Activated CD8-positive, alpha-beta memory T cell treated with anti-CD3 and anti-CD28 coated beads, Interleukin-2, amount 10 ng/mL, durations not matched to agents 7 days and 5 days (primary cell): ENCODE measurements at regions not wholly inside any gene's neighbourhood (a gene's known extent, or its start where the extent isn't known, plus 50 kb on each side); places are given as distances from the start of the nearest gene placed in this dataset.
"Not testable (repeated sequence)": the region's sequence is repeated elsewhere in the genome, so short reads cannot be mapped to it uniquely, and the experiment has no call there.

Source experiments
- ATAC-seq: fragments of 150-1000 bp; cut with Tn5 transposase; one replicate; pipeline ENCODE4 v1.10.0; 2021; ENCODE audit warnings: moderate library complexity
- CTCF ChIA-PET: fragments of 350-600 bp; sonication (Branson Sonifier 250); formaldehyde crosslinking; loops from one replicate; lab custom pipeline; 2021; ENCODE audit warnings: antibody characterized with exemption; lab: Charles Lee
- DNase-seq: peaks from one replicate; pipeline ENCODE4 v3.0.0-alpha.2; 2020
- H3K27ac Mint-ChIP-seq: one replicate; pipeline ENCODE4 v1.8.0; 2021; ENCODE audit warnings: mild to moderate bottlenecking, mixed read lengths
- H3K27me3 Mint-ChIP-seq: one replicate; pipeline ENCODE4 v1.8.0; 2021; ENCODE audit warnings: mixed read lengths
- H3K36me3 Mint-ChIP-seq: one replicate; pipeline ENCODE4 v1.8.0; 2021; ENCODE audit warnings: mild to moderate bottlenecking, mixed read lengths
- H3K4me1 Mint-ChIP-seq: one replicate; pipeline ENCODE4 v1.8.0; 2021; ENCODE audit warnings: mixed read lengths
- H3K4me3 Mint-ChIP-seq: one replicate; pipeline ENCODE4 v1.8.0; 2021; ENCODE audit warnings: mild to moderate bottlenecking, moderate library complexity, mixed read lengths
- H3K9me3 Mint-ChIP-seq: one replicate; pipeline ENCODE4 v1.8.0; 2022; ENCODE audit warnings: low read depth, mixed read lengths

- Mint-ChIP-seq H3K27me3 (no peaks in the 10 kb centered on the region), H3K4me3 (no peak overlapping the region), H3K27ac (no peak overlapping the region), H3K4me1 (no peaks in the 10 kb centered on the region), H3K9me3 (no peaks in the 10 kb centered on the region), H3K36me3 (no peaks in the 10 kb centered on the region)
- ATAC-seq (no peak), DNase-seq (no peak)
- CTCF ChIA-PET = no interaction called here
Measured at GRCh38 chr14:48384821-48385220, 709.4 kb upstream of the MDGA2 start.

DNA sequence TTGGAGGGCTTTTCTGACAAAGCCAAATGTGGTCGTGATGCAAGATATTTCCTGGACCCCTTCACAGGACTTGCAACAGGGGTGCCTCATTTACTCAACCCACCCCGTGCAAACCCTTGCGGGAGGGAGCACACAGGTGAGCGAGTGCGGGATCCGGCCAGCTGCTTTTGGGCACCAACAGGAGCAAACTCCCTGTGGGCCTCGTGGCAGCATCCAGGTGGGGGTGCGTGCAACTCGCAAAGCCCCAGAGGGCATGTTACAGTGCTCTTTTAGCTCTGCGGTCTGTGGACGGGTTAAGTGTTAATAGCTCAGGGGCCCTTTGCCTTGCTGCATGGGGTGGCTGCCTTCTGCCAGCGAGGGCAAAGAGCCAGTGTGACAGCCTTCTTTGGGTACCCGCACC, 707.6 kb upstream of the MDGA2 start:
- Mint-ChIP-seq H3K36me3 (no peaks in the 10 kb centered on the region), H3K4me3 (no peak overlapping the region), H3K9me3 (no peaks in the 10 kb centered on the region), H3K27ac (no peak overlapping the region), H3K4me1 (no peaks in the 10 kb centered on the region), H3K27me3 (no peaks in the 10 kb centered on the region)
- ATAC-seq (no peak), DNase-seq (no peak)
- CTCF ChIA-PET = no interaction called here

DNA sequence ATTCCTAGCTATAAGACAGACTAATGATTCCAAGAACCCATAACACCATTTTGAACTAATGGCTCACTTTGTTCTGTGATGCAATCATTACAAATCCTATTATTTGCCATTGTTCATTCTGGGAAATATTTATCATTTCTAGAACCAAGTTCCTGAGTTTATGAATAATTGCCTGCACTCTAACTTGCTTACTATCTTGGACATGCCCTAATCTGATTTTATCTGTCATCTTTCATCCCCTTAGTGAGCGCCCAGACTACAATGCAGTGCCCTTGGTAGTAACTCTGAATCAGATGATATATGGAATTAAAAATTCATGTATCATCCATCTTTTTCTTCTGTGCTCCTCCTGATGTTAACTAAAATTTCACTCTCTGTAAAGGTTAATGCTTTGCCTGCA, 703.1 kb upstream of the MDGA2 start:
- peaks cover 6% of the 10 kb centered on the region for H3K9me3 Mint-ChIP-seq
- H3K36me3 Mint-ChIP-seq = no peaks in the 10 kb centered on the region
- H3K27me3 Mint-ChIP-seq = no peaks in the 10 kb centered on the region
- no peak overlapping the region for H3K27ac Mint-ChIP-seq
- CTCF ChIA-PET = no interaction called here
- ATAC-seq (no peak), DNase-seq (no peak)
- no peak overlapping the region for H3K4me3 Mint-ChIP-seq
- no peaks in the 10 kb centered on the region for H3K4me1 Mint-ChIP-seq

DNA sequence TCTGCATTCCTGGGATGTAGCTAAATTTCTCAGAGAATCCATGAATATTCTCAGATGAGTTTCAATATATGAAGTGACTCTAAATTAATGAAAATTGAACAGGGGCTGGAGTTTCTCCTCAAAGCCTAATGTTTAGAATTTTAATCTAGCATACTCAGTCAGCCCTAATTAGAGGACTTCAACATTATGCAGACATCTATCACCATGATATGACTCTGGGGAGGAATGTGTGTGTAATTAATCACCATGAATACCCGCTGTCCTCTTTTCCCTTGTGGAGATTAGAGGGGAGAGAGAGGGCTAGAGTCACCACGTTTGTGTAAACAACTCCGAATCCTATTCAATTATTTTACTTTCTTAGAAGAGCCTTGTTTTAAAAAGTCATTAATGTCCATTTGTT, 698.6 kb upstream of the MDGA2 start:
- CTCF ChIA-PET = no interaction called here
- no peak overlapping the region for H3K27ac Mint-ChIP-seq

GRCh38 chr14:48350971-48351370, 675.6 kb upstream of the MDGA2 start:
- no peak overlapping the region for H3K27ac Mint-ChIP-seq
- H3K4me1 Mint-ChIP-seq = no peaks in the 10 kb centered on the region
- H3K4me3 Mint-ChIP-seq = no peak overlapping the region
- CTCF ChIA-PET = no interaction called here
- no peaks in the 10 kb centered on the region for H3K36me3 Mint-ChIP-seq
- DNase-seq = no peak
- H3K27me3 Mint-ChIP-seq = no peaks in the 10 kb centered on the region
- no peak for ATAC-seq
- peaks cover 6% of the 10 kb centered on the region for H3K9me3 Mint-ChIP-seq

More for the DNA sequence above, 698.6 kb upstream of the MDGA2 start:
- H3K27me3 Mint-ChIP-seq = no peaks in the 10 kb centered on the region
- DNase-seq (no peak), ATAC-seq (no peak)
- H3K4me3 Mint-ChIP-seq = no peak overlapping the region
- no peaks in the 10 kb centered on the region for H3K36me3 Mint-ChIP-seq
- no peaks in the 10 kb centered on the region for H3K4me1 Mint-ChIP-seq
- H3K9me3 Mint-ChIP-seq = peaks cover 8% of the 10 kb centered on the region

GRCh38 chr14:48349689-48350088, 674.3 kb upstream of the MDGA2 start:
- no peak overlapping the region for H3K4me3 Mint-ChIP-seq
- H3K36me3 Mint-ChIP-seq = no peaks in the 10 kb centered on the region
- H3K9me3 Mint-ChIP-seq = peaks cover 3% of the 10 kb centered on the region
- CTCF ChIA-PET = no interaction called here
- no peak for ATAC-seq
- no peak overlapping the region for H3K27ac Mint-ChIP-seq
- DNase-seq = no peak
- H3K4me1 Mint-ChIP-seq = no peaks in the 10 kb centered on the region
- H3K27me3 Mint-ChIP-seq = no peaks in the 10 kb centered on the region

- ATAC-seq = no peak
- H3K27ac Mint-ChIP-seq = no peak overlapping the region
- CTCF ChIA-PET = no interaction called here
Measured at GRCh38 chr14:48341069-48341468, 665.7 kb upstream of the MDGA2 start.

GRCh38 chr14:48333221-48333920, 658.0 kb upstream of the MDGA2 start:
- Mint-ChIP-seq H3K4me3 (no peak overlapping the region), H3K27ac (no peak overlapping the region), H3K36me3 (no peaks in the 10 kb centered on the region), H3K4me1 (no peaks in the 10 kb centered on the region), H3K9me3 (peaks cover 17% of the 10 kb centered on the region), H3K27me3 (no peaks in the 10 kb centered on the region)
- DNase-seq (no peak), ATAC-seq (no peak)
- CTCF ChIA-PET = no interaction called here

More at GRCh38 chr14:48341069-48341468, 665.7 kb upstream of the MDGA2 start:
- DNase-seq = no peak
- Mint-ChIP-seq H3K36me3 (no peaks in the 10 kb centered on the region), H3K4me3 (no peak overlapping the region), H3K27me3 (no peaks in the 10 kb centered on the region), H3K4me1 (no peaks in the 10 kb centered on the region), H3K9me3 (peaks cover 24% of the 10 kb centered on the region)

- H3K4me3 Mint-ChIP-seq = no peak overlapping the region
- H3K36me3 Mint-ChIP-seq = no peaks in the 10 kb centered on the region
- H3K27ac Mint-ChIP-seq = no peak overlapping the region
- ATAC-seq (no peak), DNase-seq (no peak)
- CTCF ChIA-PET = no interaction called here
- peaks cover 8% of the 10 kb centered on the region for H3K9me3 Mint-ChIP-seq
- no peaks in the 10 kb centered on the region for H3K4me1 Mint-ChIP-seq
- H3K27me3 Mint-ChIP-seq = no peaks in the 10 kb centered on the region
Measured at GRCh38 chr14:48331421-48331820, 656.0 kb upstream of the MDGA2 start.

GRCh38 chr14:48325486-48325885, 650.1 kb upstream of the MDGA2 start:
- peaks cover 12% of the 10 kb centered on the region for H3K9me3 Mint-ChIP-seq
- H3K27me3 Mint-ChIP-seq = no peaks in the 10 kb centered on the region
- H3K27ac Mint-ChIP-seq = no peak overlapping the region
- CTCF ChIA-PET = no interaction called here
- H3K4me3 Mint-ChIP-seq = no peak overlapping the region
- ATAC-seq (no peak), DNase-seq (no peak)
- H3K4me1 Mint-ChIP-seq = no peaks in the 10 kb centered on the region
- no peaks in the 10 kb centered on the region for H3K36me3 Mint-ChIP-seq

DNA sequence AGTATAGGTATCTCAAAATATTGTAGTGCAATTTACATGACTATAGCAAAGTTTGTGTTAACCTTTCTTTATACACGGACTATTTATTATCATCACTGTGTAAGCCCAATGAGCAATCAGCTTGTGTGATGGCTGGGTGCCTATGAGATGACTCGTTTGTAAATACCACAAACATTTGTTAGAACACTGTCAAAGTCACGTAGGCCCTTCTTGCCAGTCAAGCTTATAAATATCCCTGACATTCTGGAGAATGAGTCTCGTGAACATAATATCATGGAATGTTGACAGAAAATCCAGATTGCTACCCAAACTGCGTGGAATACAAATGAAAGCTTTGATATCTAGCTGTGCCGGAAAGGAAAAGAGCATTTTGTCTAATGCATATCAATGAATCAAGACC, 648.3 kb upstream of the MDGA2 start:
- H3K4me3 Mint-ChIP-seq = no peak overlapping the region
- H3K27me3 Mint-ChIP-seq = no peaks in the 10 kb centered on the region
- H3K9me3 Mint-ChIP-seq = peaks cover 8% of the 10 kb centered on the region
- no peak overlapping the region for H3K27ac Mint-ChIP-seq
- H3K36me3 Mint-ChIP-seq = no peaks in the 10 kb centered on the region
- ATAC-seq (no peak), DNase-seq (no peak)
- no peaks in the 10 kb centered on the region for H3K4me1 Mint-ChIP-seq
- CTCF ChIA-PET = no interaction called here

DNA sequence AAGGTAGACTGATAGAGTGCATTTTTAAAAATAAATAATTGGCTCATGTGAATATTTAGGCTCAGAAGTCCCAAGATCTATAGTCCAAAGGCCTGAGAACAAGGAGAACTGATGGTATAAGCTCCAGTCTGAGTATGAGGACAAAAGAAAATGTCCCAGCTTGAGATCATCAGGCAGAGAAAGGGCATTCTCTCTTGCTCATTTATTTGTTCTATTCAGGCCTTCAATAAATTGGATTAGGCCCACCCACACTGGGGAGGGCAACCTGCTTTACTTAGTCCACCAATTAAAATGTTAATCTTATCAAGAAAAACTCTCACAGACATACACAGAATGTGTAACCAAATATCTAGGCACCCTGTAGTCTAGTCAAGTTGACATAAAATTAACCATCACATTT, 644.4 kb upstream of the MDGA2 start:
- H3K36me3 Mint-ChIP-seq = no peaks in the 10 kb centered on the region
- CTCF ChIA-PET = no interaction called here
- H3K4me3 Mint-ChIP-seq = no peak overlapping the region
- no peak for ATAC-seq
- DNase-seq = no peak
- H3K4me1 Mint-ChIP-seq = no peaks in the 10 kb centered on the region
- no peaks in the 10 kb centered on the region for H3K27me3 Mint-ChIP-seq
- peaks cover 12% of the 10 kb centered on the region for H3K9me3 Mint-ChIP-seq
- H3K27ac Mint-ChIP-seq = no peak overlapping the region

GRCh38 chr14:48304729-48305128, 629.3 kb upstream of the MDGA2 start:
- peaks cover 2% of the 10 kb centered on the region for H3K9me3 Mint-ChIP-seq
- H3K36me3 Mint-ChIP-seq = no peaks in the 10 kb centered on the region
- CTCF ChIA-PET = no interaction called here
- H3K4me3 Mint-ChIP-seq = no peak overlapping the region
- no peak for DNase-seq
- no peaks in the 10 kb centered on the region for H3K4me1 Mint-ChIP-seq
- no peaks in the 10 kb centered on the region for H3K27me3 Mint-ChIP-seq
- no peak for ATAC-seq
- H3K27ac Mint-ChIP-seq = no peak overlapping the region

DNA sequence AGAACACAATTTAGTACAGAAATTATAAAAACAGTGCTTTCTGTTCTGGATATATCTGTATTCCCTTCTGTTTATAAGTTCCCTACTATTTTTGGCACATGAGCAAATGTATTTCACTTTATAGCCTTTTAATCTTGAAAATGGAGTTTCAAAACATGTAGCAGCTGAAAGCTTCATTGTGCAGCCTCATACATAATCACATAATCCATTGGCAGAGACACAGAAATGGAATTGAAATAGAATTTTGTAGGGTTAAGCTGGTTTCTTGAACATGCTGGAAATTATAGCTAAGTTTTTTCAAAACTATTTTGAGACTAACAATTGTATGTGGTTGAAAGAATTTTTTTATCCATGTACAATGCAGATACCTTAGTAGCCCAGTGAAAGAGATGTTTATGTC, 614.3 kb upstream of the MDGA2 start:
- DNase-seq (no peak), ATAC-seq (no peak)
- CTCF ChIA-PET = no interaction called here
- no peaks in the 10 kb centered on the region for H3K27me3 Mint-ChIP-seq
- H3K9me3 Mint-ChIP-seq = peaks cover 12% of the 10 kb centered on the region
- H3K4me1 Mint-ChIP-seq = no peaks in the 10 kb centered on the region
- H3K4me3 Mint-ChIP-seq = no peak overlapping the region
- no peak overlapping the region for H3K27ac Mint-ChIP-seq
- no peaks in the 10 kb centered on the region for H3K36me3 Mint-ChIP-seq

DNA sequence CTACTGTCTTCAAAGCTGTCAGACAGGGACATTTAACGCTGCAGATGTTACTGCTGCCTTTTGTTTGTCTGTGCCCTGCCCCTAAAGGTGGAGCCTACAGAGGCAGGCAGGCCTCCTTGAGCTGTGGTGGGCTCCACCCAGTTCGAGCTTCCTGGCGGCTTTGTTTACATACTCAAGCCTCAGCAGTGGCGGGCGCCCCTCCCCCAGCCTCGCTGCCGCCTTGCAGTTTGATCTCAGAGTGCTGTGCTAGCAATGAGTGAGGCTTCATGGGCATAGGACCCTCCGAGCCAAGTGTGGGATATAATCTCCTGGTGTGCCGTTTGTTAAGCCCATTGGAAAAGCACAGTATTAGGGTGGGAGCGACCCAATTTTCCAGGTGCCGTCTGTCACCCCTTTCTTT, 609.8 kb upstream of the MDGA2 start:
- ATAC-seq, H3K4me3 Mint-ChIP-seq, H3K27ac Mint-ChIP-seq, H3K9me3 Mint-ChIP-seq, DNase-seq, H3K27me3 Mint-ChIP-seq, H3K4me1 Mint-ChIP-seq, CTCF ChIA-PET, H3K36me3 Mint-ChIP-seq: not testable (repeated sequence)
